Stimulated activated CD8-positive, alpha-beta memory T cell treated with anti-CD3 and anti-CD28 coated beads, Interleukin-4, amount 100 ng/mL, for 24 hours (primary cell): ENCODE measurements at regions not wholly inside any gene's neighbourhood (a gene's known extent, or its start where the extent isn't known, plus 50 kb on each side); places are given as distances from the start of the nearest gene placed in this dataset.
"Not testable (repeated sequence)": the region's sequence is repeated elsewhere in the genome, so short reads cannot be mapped to it uniquely, and the experiment has no call there.

Experiments
- DNase-seq: peaks from one replicate; pipeline ENCODE4 v3.0.0-alpha.2; 2020; ENCODE audit warnings: low read depth

DNA sequence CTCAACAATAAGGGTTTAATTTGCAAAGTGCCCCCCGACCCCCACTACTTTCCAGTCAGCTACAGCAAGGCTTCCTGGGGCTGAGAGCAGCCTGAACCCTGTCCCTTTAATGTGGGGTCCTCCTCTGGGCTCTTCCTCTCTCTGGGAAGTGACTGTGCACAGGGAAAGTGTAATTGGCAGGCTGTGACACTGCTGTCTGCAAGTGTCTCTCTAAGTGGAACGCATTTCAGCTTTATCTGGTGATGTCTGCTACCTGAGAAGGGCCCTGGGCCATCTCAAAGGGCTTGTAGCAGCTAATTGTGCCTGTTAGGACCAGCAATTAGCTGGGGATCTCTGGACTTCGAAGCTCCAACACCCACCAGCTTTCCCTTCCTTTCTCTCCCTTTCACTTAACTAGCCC, 406.6 kb downstream of the TSHZ3 start:
- no peak for DNase-seq

DNA sequence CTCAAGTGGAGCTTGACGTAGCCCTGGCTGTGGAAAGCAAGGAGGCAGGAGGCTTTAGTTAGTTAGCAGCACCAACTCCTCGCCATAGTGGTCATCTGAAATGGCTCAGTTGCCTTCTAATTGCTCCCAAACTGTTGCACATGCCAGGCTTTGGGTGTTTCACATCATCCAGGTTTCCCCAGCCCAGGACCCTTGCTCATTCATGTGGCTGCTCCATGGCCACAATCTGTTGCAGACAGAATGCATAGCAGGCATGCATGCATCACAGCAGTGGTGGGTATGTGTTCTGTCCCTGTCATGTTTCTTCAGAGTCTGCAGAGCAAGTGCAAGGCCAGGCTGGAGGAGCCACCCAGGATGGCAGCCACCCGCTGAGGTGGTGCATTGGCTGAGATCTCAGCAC, 407.6 kb downstream of the TSHZ3 start:
- no peak for DNase-seq

DNA sequence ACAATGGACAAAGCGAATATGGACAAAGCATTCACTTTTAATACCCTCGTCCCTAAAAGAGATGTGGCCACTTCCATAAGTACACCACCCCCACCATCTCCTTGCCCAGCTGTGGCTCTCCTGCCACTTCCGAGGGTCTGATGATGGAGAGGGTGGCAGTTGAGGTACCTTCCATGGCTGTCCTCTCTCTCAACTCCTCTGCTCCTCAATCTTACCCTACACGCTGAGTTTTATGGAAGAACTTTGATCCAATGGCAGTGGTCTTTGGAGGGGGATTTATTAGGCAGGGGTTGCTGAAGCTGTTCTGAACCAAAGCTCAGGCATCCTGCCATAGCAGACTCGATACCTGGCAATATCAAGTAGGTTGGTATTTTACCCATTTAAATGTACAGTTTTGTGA, 413.0 kb downstream of the TSHZ3 start:
- no peak for DNase-seq

DNA sequence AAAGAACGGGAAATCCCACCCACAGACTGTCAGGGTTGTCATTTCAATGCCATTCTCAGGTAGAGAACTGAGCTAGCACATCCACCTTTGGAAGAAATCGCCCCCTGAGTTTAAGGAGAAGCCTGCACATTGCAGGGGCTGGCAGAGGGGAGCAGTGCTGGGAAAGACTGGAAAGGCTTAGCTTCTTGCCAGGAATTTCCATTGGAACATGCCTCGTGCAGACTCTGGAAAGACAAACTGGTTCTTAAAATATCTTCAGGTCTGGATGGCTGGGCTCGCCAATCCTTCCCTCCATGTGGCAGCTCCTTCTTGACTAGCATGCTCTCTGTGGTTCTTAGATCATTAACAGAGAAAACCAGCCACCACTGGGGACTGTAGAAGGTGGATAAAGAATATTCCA, 414.1 kb downstream of the TSHZ3 start:
- no peak for DNase-seq

DNA sequence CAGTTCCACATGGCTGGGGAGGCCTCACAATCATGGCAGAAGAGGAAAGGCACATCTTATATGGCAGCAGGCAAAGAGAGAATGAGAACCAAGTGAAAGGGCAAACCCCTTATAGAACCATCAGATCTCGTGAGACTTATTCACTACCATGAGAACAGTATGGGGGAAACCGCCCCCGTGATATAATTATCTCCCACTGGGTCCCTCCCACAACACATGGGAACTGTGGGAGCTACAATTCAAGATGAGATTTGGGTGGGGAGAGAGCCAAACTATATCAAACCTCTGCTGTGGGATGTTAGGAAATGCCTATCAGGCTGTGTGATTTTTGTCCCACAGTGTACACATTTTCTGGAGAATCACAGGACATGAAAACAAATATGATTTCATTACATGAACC, 415.8 kb downstream of the TSHZ3 start:
- not testable (repeated sequence) for DNase-seq

DNA sequence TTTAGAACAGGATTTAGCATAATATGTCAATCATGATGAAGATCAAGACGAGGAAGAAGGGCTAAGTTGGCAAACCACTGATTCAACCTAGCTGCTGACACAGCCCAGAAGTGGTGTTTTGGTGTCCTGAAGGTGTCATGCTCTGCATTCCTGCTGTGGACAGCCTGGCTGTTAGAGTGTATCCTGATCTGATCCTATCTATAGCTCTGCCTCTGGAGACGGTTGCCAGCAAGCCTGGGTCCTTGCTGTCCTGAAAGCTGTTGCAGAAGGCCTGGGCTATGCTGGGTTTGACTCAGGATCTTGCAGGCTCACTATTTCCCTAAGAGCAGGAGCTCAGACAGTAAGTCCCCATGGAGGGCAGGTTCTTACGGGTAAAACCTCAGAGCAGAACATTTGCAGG, 416.4 kb downstream of the TSHZ3 start:
- DNase-seq = no peak

DNA sequence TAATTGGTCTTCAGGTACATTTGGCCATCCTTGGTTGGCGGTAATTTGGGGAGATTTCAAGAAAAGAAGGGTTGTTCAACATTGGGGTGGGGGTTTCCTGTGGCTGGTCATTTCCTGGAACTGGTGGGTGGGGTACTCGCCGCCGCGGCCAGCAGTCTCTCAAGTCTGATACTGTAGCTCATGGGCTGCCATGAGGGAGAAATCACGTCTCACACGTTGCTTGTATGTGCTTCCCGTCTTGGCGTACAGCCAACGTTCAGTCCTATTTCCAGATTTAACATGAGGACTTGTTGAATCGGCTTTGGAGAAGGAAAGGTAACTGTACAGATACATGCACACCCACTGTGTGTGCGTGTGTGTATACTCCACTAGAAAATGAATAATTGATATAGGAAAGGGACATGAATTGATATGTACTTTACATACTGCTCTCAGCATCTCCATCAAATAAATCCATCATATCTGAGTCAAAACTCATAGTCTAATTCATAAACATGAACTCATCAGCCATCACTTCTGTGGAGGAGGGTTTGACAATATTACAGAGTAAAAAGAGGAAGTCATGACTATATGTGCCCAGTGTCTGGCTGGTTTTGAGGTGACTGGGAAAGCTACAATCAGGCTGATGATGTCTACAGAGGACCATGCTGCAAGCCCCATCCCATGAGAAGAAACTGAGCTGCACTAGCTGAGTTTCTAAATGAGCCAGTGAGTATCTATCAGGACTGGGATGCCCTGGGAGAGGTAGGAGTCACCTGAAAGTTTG, 418.1 kb downstream of the TSHZ3 start:
- DNase-seq = no peak

DNA sequence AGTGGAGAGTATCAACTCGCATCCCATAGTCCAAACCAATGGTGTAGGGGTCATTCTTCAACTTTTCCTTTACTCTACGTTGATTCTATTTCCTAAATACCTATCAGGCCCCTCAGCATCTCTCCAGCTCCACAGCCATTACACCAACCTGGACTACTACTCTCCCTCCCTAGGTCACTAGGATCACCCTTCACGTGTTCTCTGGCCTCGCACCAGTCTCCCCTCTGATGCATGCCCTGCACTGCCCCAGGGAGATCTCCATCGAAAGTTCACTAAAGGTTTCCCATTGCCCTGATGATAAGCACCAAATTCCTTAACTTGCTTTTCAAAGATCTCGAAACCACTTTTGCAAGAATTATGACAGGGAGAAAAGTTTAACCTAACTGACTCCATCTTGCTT, 421.5 kb downstream of the TSHZ3 start:
- DNase-seq = no peak

DNA sequence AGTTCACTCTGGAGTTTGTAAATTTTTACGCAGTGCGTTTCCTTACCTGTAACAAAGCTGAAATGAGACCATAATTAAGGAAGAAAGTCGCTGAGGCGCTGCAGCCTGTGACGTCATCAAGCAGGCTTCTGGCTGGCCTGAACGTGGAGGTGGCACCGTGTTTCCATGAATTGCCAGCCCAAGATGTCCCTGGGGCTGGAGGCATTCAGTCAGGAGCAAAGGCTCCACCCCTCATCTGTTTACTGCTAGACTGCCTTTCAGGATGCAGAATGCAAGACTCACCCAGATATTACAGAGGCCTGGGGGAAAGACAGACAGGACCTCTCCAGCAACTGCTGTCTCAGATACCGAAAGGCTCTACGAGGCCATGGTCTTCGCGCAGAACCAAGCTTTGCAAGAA, 424.6 kb downstream of the TSHZ3 start:
- DNase-seq = no peak

DNA sequence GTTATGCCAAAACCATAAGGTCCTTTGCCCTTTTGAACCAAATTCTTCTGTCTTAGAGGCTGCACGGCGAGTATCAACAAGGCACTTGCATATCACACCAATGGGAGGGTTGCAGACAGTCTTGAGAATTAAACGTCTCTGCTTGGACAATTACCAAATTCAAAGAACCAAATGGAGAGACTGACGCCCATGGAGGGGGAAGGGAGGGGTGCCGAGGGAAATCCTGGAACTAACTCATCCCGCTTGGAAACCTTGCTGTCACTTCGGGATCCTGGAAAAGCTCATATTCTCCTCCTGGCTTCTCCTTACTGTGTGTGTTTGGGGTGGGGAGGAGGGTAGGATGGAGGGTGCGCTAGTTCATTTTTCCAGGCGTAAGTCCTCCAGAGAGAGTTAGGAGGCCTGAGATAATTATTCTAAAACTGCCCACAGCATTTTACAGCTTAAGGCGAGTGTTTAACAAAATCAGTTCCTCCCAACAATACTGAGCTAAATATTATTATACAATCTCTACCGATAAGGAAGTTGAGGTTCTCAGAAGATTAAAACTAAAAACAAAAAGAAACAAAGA, 425.1 kb downstream of the TSHZ3 start:
- no peak for DNase-seq

DNA sequence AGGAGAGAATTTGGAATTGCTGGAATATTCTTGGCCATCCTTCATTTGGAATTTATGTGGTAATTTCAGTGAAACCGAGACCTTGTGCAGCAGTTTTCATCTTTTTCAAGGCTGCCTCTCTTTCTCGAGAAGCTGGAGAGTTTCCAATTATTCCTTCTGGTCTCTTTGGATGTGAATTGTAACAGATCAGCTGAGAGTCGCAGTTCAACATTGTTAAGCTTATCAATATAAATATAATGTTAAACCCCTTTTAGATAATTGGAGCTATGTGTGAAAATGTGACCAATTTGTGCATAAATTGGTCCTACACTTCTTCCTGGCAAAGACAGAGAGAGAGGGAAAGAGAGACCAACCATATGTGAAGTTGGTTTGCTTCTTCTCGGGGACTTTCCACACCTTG, 425.6 kb downstream of the TSHZ3 start:
- DNase-seq = no peak

DNA sequence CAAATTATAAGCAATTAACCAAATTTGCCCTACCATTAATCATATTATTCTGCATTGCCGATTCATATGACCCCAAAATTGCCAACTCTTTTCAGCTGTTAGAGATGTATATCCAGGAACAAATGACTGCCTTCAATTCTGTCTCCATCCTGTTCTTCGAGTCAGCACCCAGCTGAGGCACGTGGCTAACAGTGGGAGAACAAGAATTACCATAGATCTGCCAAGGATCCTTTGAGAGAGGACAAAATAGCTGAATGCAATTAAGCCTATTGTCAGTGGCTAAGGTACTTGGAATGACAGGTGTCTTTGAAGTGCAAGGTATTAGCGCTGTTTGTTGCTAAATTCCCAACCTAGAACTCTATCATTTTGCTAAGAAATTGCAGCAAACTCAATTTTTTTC, 426.1 kb downstream of the TSHZ3 start:
- no peak for DNase-seq

DNA sequence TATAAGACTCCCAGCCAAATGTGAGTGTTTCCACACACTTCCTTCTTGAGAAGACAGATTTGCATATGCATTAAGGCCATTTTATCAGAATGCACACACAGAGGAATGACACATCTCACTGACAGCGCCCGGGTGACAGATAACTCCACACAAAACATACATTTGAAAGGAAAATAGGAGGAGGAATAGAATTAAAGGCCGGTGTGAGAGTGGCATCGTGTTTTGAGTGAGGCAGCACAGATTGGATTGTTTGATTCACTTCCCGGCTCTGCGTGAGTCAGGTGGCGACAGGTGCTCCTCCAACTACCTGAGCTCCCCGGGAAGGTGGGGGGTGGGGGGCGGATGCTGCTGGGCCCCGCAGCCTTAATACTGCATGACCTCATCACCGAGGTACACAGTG, 429.0 kb downstream of the TSHZ3 start:
- no peak for DNase-seq

DNA sequence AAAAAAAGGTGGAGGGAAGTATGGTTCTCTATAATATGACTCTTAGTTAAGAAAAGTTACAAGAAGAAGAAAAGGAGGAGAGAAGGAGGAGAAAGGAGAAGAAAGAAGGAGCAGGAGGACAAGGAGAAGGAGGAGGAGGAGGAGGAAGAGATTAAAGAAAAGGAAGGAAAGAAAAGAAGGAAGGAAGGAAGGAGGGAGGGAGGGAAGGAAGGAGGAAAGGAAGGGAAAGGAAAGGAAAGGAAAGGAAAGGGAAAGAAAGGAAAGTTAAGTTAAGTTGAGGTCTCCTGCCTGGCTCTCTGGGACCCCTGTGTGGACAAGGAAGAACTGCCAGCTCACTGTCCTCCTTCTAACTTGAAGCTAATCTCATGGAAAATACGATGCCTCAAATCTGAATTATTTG, 429.5 kb downstream of the TSHZ3 start:
- no peak for DNase-seq

DNA sequence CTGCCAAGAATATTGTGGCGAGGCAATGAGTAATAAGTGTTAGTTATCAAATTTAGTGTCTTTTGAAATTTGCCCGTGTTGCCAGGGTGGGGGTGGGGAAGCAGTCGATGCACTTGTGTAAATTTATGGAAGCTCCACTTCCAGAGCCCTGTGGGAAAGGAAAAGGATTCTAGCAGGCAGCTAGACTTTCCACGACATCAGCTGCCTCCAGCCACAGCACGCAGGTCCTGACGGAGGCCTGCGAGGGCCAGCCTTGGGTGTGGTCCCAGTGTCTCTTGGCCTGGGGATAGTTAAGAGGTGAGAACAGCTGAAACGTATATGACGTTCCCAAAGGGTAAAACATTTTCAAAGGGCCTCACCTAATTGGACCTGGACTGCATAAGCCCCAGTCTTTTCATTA, 433.0 kb downstream of the TSHZ3 start:
- no peak for DNase-seq

DNA sequence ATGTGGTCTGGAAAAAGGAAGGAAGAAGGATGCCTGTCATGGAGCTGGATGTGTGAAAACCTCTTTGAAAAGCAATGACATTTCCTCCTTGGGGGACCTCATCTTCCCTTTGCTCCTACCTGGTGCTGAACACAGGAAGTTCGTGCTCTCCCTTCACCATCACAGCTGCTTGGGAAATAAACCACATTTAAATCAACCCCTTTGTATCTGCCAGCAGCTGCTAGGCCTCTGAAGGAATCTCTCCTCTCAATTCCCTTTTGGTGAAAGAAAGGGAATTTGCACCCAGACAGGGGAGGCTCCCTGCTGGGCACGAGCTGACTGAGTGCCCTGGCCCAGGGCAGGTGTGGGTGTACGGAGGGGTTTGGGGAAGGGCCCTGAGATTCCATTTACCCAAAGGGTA, 437.7 kb downstream of the TSHZ3 start:
- no peak for DNase-seq

DNA sequence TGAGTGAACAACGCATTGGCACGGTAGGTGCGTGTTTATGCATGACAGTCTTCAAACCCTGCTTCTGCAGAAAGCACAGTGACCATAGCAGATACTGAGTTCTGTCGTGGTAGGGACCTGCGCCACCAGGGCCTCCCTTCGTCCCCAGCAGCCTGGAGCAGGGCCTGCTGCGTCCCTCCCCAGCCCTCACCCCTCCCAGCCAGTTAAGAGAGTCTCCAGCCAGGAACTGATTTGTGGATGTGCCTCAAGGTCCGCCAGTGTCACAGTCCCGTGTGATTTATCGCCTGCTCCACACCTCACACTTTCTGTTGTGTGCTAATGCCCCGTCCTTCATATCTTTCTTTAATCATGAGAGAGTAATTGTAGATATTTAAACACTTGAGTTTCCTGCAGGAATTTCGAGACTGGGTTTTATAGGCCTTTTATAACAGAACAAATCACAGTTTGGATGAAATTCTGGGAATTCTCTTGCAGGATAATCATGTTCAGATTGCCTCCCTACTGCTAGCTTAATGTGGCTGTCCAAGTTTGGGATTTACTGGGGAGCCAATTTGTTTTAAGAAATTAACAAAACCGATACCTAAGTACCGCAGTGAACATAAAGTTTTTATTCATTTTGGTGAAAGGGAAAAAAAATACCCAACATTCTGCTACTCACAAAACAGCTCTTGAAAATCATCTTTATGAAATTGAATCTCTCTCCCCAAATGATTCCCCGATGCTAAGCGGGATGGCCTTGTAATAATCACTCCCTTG, 438.6 kb downstream of the TSHZ3 start:
- DNase-seq = no peak

DNA sequence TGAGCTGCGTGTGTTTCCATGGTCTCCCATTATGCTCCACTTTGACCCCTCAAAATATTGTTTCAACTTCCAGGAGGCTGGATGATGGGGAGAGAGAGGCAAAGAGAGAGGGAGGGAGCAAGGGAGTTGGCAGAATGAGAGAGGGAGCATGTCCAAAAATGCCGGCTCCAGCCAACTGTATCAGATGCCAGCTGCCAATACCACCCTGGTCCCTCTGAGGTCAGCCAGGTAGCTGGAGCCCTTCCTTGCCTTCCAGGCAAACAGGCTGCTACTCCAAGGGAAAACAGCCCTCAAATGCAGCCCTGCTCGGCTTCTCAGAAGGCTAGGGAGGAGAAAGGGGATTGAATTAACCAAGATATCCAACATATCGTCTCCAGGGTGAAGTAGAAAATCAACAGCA, 440.0 kb downstream of the TSHZ3 start:
- DNase-seq = no peak

DNA sequence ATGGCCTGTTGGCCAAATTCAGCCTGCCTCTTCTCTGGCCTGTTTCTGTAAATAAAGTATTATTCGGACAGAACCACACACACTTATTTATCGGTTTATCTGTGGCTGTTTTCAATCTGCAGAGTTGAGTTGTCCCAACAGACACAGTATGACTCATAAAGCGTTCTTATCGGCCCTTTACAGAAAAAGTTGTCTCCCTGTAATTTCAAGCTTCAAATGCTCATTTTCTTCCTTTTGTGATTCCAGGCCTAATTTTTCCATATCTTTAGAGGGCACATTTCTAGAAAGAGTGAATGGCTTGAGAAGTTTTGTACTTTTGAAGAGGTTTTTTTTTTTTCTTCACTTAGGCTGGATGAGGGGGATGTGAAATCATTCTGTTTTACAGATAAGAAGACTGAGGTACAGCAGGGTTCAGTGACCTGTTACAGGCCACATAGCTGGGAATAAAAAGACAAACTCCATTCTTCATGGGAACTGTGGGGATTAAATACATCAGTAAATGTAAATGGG, 440.9 kb downstream of the TSHZ3 start:
- DNase-seq = no peak

DNA sequence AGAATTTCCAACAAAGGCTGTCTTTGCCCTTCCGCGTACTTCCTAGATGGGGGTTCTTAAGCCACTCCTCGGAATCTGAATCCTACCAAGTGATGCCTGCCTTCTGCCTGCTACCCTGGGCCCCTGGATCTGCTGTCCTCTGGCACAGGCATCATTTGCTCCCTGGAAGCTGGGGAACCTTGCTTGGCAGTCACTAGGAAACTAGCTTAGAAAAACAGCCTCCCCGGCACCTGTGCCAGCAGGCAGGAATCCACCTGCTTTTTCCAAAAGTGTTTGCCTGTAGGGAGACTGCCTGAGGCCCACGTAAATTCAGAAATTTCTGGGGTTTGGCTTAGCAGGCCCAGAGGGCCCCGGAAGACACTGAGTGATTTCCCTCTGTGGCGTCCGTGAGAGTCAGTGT, 442.4 kb downstream of the TSHZ3 start:
- no peak for DNase-seq

DNA sequence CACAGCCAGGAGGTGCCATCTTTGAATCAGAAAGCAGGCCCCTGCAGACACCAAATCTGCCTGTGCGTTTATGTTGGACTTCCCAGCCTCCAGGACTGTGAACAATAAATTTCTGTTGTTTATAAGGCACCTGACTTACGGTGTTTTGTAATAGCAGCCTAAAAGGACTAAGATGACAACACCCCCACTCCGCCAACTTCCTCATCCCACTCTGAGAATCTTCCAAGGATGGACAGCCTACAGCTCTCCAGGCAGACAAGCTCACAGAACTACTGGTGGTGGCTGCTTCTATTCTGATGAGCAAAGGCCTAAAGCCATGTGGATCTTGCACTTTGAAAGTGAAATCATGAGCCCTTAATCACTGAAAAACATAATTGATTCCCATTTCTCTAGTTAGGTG, 449.2 kb downstream of the TSHZ3 start:
- DNase-seq = no peak

DNA sequence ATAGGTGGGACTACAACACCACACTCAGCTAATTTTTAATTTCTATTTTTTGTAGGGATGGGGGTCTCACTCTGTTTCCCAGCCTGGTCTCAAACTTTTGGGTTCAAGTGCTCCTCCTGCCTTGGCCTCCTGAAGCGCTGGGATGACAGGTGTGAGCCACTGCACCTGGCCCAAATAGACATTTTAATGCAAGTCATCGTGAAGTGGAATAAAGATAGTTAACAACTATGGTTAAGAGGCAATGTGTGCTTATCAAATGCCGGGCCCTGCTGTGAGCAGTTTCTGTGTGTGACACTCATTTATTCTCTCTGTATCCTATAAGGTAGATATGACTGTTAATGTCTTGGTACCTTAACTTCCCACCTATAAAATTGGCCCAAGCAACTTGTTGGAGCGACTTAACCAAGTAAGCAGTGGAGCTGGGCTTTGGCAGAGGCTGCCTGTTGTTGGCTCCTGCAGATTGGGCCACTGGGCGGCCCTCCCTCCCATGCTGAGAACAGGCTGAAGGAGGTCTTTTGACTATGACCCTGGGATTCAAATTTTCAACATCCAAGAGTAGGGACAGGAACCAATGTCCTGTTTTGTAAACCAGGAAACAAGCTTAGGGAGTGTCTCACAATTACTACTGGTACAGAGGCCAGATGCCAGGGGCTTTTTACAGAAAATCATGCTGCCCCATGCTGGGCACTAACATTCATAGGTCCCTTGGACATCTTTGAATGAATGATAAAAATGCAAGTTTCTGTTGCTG, 450.7 kb downstream of the TSHZ3 start:
- DNase-seq = no peak

DNA sequence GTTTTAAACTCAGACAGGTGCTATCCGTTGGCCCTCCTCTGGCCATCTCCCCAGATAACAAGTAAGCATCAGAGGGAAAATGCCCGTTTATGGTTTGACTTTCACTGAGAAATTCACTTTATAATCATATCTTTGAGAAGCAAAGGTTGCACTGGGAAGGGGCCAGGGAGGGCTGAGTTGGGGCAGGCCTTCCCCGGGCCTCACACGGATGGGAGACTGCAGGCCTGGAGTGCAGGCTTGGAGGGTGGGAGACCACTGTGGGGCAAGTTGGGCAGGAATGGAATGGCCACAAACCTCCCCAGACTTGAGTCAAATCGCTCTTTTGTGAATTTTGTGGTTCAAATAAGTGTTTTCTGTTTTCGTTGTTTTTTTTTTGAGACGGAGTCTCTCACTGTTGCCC, 451.7 kb downstream of the TSHZ3 start:
- no peak for DNase-seq
